ENCODE measurements at regions not wholly inside any gene's neighbourhood (a gene's known extent, or its start where the extent isn't known, plus 50 kb on each side); places are given as distances from the start of the nearest gene placed in this dataset.
"Not testable (repeated sequence)": the region's sequence is repeated elsewhere in the genome, so short reads cannot be mapped to it uniquely, and the experiment has no call there.

GRCh38 chr6:26924206-26924605 is 264.7 kb upstream of the ZNF322 start:
- not testable (repeated sequence) for H3K4me1 ChIP-seq (ENCODE audit: control insufficient read depth, insufficient read depth, low read length); H3K36me3 ChIP-seq (ENCODE audit: control insufficient read depth, insufficient read depth, low read length); H3K4me3 ChIP-seq (ENCODE audit: low read depth, low read length)

DNA sequence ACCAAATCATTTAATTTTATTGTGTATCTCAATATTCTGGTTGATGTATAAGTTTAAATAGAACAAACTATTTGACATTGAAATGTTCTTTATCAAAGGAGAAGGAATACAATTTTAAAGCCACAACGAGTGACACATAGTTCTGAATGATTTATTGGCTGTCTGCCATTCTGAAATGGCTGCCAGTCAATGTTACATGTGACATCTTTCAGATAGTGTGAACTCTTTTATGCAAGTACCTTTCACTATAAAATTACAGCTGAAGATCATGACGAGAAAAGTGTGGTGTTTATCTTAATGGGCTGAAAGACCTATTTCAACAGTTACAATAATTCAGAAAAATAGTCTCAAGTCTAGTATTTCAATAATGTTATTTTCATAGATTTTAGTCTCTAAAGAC is 268.6 kb upstream of the ZNF322 start:
- not testable (repeated sequence) for H3K4me3 ChIP-seq (ENCODE audit: low read depth, low read length); H3K9me3 ChIP-seq (ENCODE audit: control insufficient read depth, insufficient read depth, low read length); H3K9ac ChIP-seq (ENCODE audit: low read depth, low read length); H3K4me1 ChIP-seq (ENCODE audit: control insufficient read depth, insufficient read depth, low read length); H3K27me3 ChIP-seq (ENCODE audit: control insufficient read depth, insufficient read depth, low read length); H3K36me3 ChIP-seq (ENCODE audit: control insufficient read depth, insufficient read depth, low read length)

More at GRCh38 chr6:26924206-26924605, 264.7 kb upstream of the ZNF322 start:
- H3K9me3 ChIP-seq (ENCODE audit: control insufficient read depth, insufficient read depth, low read length); H3K9ac ChIP-seq (ENCODE audit: low read depth, low read length); H3K27me3 ChIP-seq (ENCODE audit: control insufficient read depth, insufficient read depth, low read length): not testable (repeated sequence)

DNA sequence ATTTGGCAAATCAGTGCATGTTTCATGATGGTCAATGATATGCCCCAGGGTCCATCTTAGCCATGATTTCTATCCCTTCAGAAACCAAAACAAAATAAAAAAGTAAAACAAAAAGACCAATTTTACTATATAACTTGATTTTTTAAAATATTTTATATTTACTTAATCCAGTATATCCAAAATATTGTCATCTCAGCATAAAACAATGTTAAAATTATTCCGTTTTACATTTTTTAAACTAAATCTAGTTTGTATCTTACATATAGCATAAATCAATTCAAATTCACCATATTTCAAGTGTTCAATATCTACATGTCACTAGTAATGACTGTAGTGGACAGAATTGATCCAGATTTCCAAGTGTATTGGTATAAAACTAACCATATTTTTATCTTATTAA is 277.7 kb upstream of the ZNF322 start:
- not testable (repeated sequence) for H3K36me3 ChIP-seq (ENCODE audit: control insufficient read depth, insufficient read depth, low read length); H3K4me1 ChIP-seq (ENCODE audit: control insufficient read depth, insufficient read depth, low read length); H3K9ac ChIP-seq (ENCODE audit: low read depth, low read length); H3K9me3 ChIP-seq (ENCODE audit: control insufficient read depth, insufficient read depth, low read length); H3K4me3 ChIP-seq (ENCODE audit: low read depth, low read length); H3K27me3 ChIP-seq (ENCODE audit: control insufficient read depth, insufficient read depth, low read length)

GRCh38 chr6:26951211-26951610 is 291.7 kb upstream of the ZNF322 start:
- not testable (repeated sequence) for H3K4me3 ChIP-seq (ENCODE audit: low read depth, low read length); H3K4me1 ChIP-seq (ENCODE audit: control insufficient read depth, insufficient read depth, low read length); H3K9me3 ChIP-seq (ENCODE audit: control insufficient read depth, insufficient read depth, low read length); H3K36me3 ChIP-seq (ENCODE audit: control insufficient read depth, insufficient read depth, low read length); H3K9ac ChIP-seq (ENCODE audit: low read depth, low read length); H3K27me3 ChIP-seq (ENCODE audit: control insufficient read depth, insufficient read depth, low read length)

DNA sequence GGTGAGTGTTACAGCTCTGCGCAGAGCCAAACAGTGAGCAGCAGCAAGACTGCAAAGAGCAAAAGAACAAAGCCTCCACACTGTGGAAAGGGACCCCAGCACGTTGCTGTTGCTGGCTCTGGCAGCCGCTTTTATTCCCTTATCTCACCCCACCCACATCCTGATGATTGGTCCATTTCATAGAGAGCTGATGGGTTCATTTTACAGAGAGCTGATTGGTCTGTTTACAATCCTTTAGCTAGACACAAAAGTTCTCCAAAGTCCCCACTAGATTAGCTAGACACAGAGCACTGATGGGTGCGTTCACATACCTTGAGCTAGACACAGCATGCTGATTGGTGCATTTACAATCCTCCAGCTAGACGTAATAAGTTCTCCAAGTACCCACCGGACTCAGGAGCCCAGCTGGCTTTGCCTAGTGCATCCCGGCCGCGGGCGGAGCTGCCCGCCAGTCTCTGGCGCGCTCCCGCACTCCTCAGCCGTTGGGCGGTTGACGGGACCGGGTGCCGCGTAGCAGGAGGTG is 291.4 kb upstream of the PRSS16 start:
- not testable (repeated sequence) for H3K9me3 ChIP-seq (ENCODE audit: control insufficient read depth, insufficient read depth, low read length); H3K9ac ChIP-seq (ENCODE audit: low read depth, low read length); H3K4me1 ChIP-seq (ENCODE audit: control insufficient read depth, insufficient read depth, low read length); H3K27me3 ChIP-seq (ENCODE audit: control insufficient read depth, insufficient read depth, low read length); H3K36me3 ChIP-seq (ENCODE audit: control insufficient read depth, insufficient read depth, low read length)
- H3K4me3 ChIP-seq (ENCODE audit: low read depth, low read length) = peak overlapping the region; percentile 55

GRCh38 chr6:26956601-26957184 is 290.8 kb upstream of the PRSS16 start:
- H3K9ac ChIP-seq (ENCODE audit: low read depth, low read length); H3K9me3 ChIP-seq (ENCODE audit: control insufficient read depth, insufficient read depth, low read length); H3K27me3 ChIP-seq (ENCODE audit: control insufficient read depth, insufficient read depth, low read length); H3K4me1 ChIP-seq (ENCODE audit: control insufficient read depth, insufficient read depth, low read length); H3K36me3 ChIP-seq (ENCODE audit: control insufficient read depth, insufficient read depth, low read length): not testable (repeated sequence)
- peak overlapping the region; percentile 39 for H3K4me3 ChIP-seq (ENCODE audit: low read depth, low read length)

DNA sequence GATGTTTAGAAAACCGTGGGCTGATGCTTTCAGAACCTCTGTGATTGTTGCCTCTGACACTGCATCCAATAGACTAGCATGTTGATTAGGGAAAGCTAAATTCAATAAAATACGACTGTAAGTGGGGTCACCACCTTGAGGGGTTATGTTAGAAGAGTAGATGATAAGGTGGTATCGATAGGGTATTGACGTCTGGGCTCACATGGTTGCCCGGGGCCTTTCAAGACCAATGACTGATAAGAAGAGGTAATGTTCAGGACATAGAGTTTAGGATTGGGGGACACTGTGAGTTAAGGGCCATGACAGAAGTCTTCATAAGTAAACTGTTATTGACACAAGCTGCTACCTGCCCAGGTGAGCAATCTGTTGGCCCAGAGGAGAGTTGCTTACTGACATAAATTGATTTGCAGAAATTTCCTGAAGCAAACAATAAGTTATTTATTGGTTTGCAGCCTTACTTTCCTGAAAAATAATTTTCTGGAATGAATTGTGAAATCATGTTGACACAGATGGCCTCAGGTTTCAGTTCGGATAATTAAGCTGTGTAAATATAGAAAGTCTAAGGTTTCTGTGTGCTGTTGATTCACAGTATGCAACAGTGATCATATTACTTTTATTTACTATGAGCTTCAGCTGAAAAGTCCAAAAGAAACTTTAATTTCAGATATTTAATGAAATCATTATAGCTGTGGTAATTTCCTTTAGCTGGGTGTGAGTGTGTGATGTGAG is 289.9 kb upstream of the PRSS16 start:
- not testable (repeated sequence) for H3K36me3 ChIP-seq (ENCODE audit: control insufficient read depth, insufficient read depth, low read length); H3K9me3 ChIP-seq (ENCODE audit: control insufficient read depth, insufficient read depth, low read length); H3K27me3 ChIP-seq (ENCODE audit: control insufficient read depth, insufficient read depth, low read length); H3K9ac ChIP-seq (ENCODE audit: low read depth, low read length); H3K4me1 ChIP-seq (ENCODE audit: control insufficient read depth, insufficient read depth, low read length)
- peak overlapping the region; percentile 39 for H3K4me3 ChIP-seq (ENCODE audit: low read depth, low read length)

- H3K9ac ChIP-seq (ENCODE audit: low read depth, low read length); H3K27me3 ChIP-seq (ENCODE audit: control insufficient read depth, insufficient read depth, low read length); H3K4me3 ChIP-seq (ENCODE audit: low read depth, low read length); H3K4me1 ChIP-seq (ENCODE audit: control insufficient read depth, insufficient read depth, low read length); H3K36me3 ChIP-seq (ENCODE audit: control insufficient read depth, insufficient read depth, low read length); H3K9me3 ChIP-seq (ENCODE audit: control insufficient read depth, insufficient read depth, low read length): not testable (repeated sequence)
Observed at GRCh38 chr6:26961236-26961635, 286.3 kb upstream of the PRSS16 start.

- Histone ChIP-seq H3K4me3 (ENCODE audit: low read depth, low read length) (no peak overlapping the region), H3K27me3 (ENCODE audit: control insufficient read depth, insufficient read depth, low read length) (no peaks in the 10 kb centered on the region), H3K36me3 (ENCODE audit: control insufficient read depth, insufficient read depth, low read length) (no peaks in the 10 kb centered on the region), H3K9ac (ENCODE audit: low read depth, low read length) (no peak overlapping the region), H3K9me3 (ENCODE audit: control insufficient read depth, insufficient read depth, low read length) (no peaks in the 10 kb centered on the region), H3K4me1 (ENCODE audit: control insufficient read depth, insufficient read depth, low read length) (no peaks in the 10 kb centered on the region)
Observed at GRCh38 chr6:27002447-27002846, 245.1 kb upstream of the PRSS16 start.

DNA sequence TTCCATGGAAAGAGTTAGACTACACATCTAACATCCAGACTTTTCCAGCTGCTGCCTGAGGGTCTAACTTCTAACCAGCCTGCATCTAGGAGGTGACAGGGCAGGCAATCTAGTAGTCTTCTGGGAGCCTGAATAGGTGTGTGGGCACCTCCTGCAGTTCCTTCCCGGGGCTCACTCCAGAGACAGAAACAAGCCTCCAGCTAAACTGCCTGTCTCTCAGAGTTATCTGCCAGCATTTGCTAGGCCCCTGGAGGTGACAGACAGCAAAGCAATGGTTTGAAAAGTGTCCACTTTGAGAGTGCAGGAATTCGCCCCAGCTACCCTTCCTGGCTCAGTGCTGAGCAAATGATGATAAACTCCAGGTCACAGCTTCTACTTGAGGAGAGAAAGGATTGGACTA is 240.5 kb upstream of the PRSS16 start:
- H3K9ac ChIP-seq (ENCODE audit: low read depth, low read length) = no peak overlapping the region
- no peaks in the 10 kb centered on the region for H3K36me3 ChIP-seq (ENCODE audit: control insufficient read depth, insufficient read depth, low read length)
- H3K27me3 ChIP-seq (ENCODE audit: control insufficient read depth, insufficient read depth, low read length) = no peaks in the 10 kb centered on the region
- H3K9me3 ChIP-seq (ENCODE audit: control insufficient read depth, insufficient read depth, low read length) = peaks cover 5% of the 10 kb centered on the region
- no peaks in the 10 kb centered on the region for H3K4me1 ChIP-seq (ENCODE audit: control insufficient read depth, insufficient read depth, low read length)
- no peak overlapping the region for H3K4me3 ChIP-seq (ENCODE audit: low read depth, low read length)

GRCh38 chr6:27008613-27009012 is 238.9 kb upstream of the PRSS16 start:
- H3K9me3 ChIP-seq (ENCODE audit: control insufficient read depth, insufficient read depth, low read length) = not testable (repeated sequence)

DNA sequence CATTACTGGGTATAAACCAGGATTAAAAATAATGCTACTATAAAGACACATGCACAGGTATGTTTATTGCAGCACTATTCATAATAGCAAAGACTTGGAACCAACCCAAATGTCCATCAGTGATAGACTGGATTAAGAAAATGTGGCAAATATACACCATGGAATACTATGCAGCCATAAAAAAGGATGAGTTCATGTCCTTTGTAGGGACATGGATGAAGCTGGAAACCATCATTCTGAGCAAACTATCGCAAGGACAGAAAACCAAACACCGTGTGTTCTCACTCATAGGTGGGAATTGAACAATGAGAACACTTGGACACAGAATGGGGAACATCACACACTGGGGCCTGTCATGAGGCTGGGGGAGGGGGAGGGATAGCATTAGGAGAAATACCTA is 233.4 kb upstream of the PRSS16 start:
- H3K36me3 ChIP-seq (ENCODE audit: control insufficient read depth, insufficient read depth, low read length); H3K9me3 ChIP-seq (ENCODE audit: control insufficient read depth, insufficient read depth, low read length): not testable (repeated sequence)

More at GRCh38 chr6:27008613-27009012, 238.9 kb upstream of the PRSS16 start:
- H3K4me1 ChIP-seq (ENCODE audit: control insufficient read depth, insufficient read depth, low read length); H3K9ac ChIP-seq (ENCODE audit: low read depth, low read length); H3K36me3 ChIP-seq (ENCODE audit: control insufficient read depth, insufficient read depth, low read length); H3K27me3 ChIP-seq (ENCODE audit: control insufficient read depth, insufficient read depth, low read length); H3K4me3 ChIP-seq (ENCODE audit: low read depth, low read length): not testable (repeated sequence)

More for the DNA sequence above, 233.4 kb upstream of the PRSS16 start:
- not testable (repeated sequence) for H3K9ac ChIP-seq (ENCODE audit: low read depth, low read length); H3K4me3 ChIP-seq (ENCODE audit: low read depth, low read length); H3K4me1 ChIP-seq (ENCODE audit: control insufficient read depth, insufficient read depth, low read length); H3K27me3 ChIP-seq (ENCODE audit: control insufficient read depth, insufficient read depth, low read length)
